AG04449 (cell line): ENCODE measurements at regions not wholly inside any gene's neighbourhood (a gene's known extent, or its start where the extent isn't known, plus 50 kb on each side); places are given as distances from the start of the nearest gene placed in this dataset.

Experiments
- CTCF ChIA-PET: fragments of 350-600 bp; formaldehyde crosslinking; extraction: SDS; loops from one replicate; lab custom pipeline; 2021; ENCODE audit warnings: antibody characterized with exemption; lab: Yijun Ruan, JAX
- POLR2A ChIA-PET: fragments of 400-600, 350-600 bp; formaldehyde crosslinking; extraction: SDS; loops from one replicate; lab custom pipeline; 2020; ENCODE audit warnings: antibody characterized with exemption, inconsistent platforms; lab: Yijun Ruan, JAX
- DNase-seq: peaks from one replicate; pipeline ENCODE4 v3.0.0-alpha.2; 2010; ENCODE audit warnings: low read depth, low spot score
- H3K4me3 ChIP-seq: 2 replicates; pipeline ENCODE4 v1.5.1; 2011; ENCODE audit warnings: low read depth, mild to moderate bottlenecking, control low read depth, low read length
- CTCF ChIP-seq: IDR thresholded peaks from one replicate; pipeline ENCODE4 v1.5.1; 2011; ENCODE audit warnings: mild to moderate bottlenecking, moderate library complexity, low read length, control low read depth, inconsistent platforms; ENCODE audit not compliant: insufficient read depth; ENCODE audit errors: missing control alignments

- CTCF ChIA-PET, result interaction anchor here (0.6 kb wide), 1 partner anchor 416 kb away, joined by 3 read pairs; no protein-coding TSS in a partner anchor
- no peak for TF ChIP-seq CTCF
- H3K4me3 ChIP-seq, result no peak overlapping the region
- POLR2A ChIA-PET, result no interaction called here
- DNase-seq, result no peak
Observed at GRCh38 chr11:79942646-79943045, 501.8 kb upstream of the TENM4 start.

DNA sequence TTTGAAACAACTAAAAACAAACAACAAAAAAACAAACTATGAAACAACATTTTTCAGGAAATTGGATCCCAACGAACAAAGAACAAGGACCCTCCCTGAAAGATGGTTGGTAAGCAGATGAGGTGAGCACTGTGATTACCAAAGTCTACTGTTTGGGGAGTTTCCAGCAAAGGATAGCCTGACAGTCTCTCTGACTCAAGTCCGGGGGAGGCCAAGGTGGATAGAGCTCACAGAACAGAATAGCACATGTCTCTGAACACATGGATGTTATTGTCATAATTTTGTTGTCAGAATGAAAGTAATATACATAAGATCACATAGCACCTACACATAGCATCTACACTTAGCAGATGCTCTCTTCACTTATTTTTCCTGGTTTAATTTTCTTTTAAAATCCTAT is 501.3 kb upstream of the TENM4 start:
- no peak for DNase-seq
- TF ChIP-seq CTCF, result no peak
- CTCF ChIA-PET, result no interaction called here
- POLR2A ChIA-PET, result no interaction called here
- no peak overlapping the region for H3K4me3 ChIP-seq

DNA sequence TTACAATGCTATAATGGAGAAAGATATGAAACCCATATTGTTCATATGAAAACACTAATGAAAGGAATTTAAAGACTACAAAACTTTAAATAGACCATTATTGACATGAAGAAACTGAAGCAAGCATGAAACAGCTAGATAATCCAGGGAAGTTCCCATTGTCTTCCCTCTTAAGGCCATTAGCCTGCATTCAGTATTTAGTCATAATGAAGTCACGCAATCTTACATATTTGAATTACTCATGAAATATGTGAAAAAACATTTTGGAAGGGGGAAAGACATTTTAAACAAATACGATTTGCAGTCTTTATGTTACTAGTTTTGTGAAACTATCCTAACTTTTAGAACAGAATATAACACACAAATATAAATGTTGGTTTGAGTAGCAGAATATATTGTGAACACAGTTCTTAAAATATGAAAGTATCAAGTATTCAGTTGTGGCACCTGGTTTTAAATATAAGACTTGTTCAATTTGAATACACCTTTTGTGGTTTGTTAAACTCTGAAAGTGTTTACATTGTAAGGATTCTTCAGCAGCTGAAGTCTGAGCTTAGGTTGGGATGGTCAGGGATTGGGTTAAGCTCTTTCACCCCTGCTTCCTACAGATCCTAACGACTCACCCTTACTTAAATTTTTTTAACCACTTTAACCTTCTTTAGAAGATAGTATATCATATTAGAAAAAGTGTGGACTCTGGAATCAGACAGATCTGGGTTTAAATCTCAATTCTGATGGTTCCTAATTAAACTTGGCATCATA is 500.3 kb upstream of the TENM4 start:
- ChIA-PET CTCF (interaction anchor here (1.0 kb wide), 1 partner anchor 215 kb away, joined by 4 read pairs; no protein-coding TSS in a partner anchor), POLR2A (no interaction called here)
- no peak for TF ChIP-seq CTCF
- no peak overlapping the region for H3K4me3 ChIP-seq
- DNase-seq, result peak; percentile 26

DNA sequence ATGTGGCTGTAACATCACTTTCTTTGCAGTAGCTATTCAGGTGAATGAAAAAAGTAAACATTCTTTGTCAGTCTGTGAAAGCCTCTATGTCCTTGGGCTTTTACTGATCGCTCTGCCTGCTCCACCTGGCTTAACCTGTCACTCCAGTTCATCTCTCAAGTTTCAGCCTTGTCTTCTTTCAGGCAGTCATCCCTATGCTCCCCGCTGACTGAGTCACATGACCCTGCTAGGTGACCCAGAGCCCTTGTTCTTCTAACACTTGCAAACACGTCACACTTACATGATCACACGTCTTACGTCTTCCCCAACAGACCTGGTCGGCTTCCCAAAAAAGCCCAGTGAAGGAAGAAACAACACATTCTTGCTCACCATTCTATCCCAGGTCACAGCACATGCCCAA is 499.3 kb upstream of the TENM4 start:
- no peak for DNase-seq
- no peak overlapping the region for H3K4me3 ChIP-seq
- CTCF ChIA-PET, result no interaction called here
- TF ChIP-seq CTCF, result no peak
- POLR2A ChIA-PET, result no interaction called here

- DNase-seq, result no peak
- ChIA-PET POLR2A (interaction anchor here (0.6 kb wide), 1 partner anchor 695 kb away, joined by 3 read pairs; no protein-coding TSS in a partner anchor), CTCF (interaction anchor here (0.8 kb wide), 1 partner anchor 9 kb away, joined by 3 read pairs; no protein-coding TSS in a partner anchor)
- H3K4me3 ChIP-seq, result no peak overlapping the region
- no peak for TF ChIP-seq CTCF
Observed at GRCh38 chr11:79939111-79939510, 498.3 kb upstream of the TENM4 start.

- no peak overlapping the region for H3K4me3 ChIP-seq
- no peak for TF ChIP-seq CTCF
- CTCF ChIA-PET, result interaction anchor here (0.8 kb wide), 1 partner anchor 25 kb away, joined by 3 read pairs; no protein-coding TSS in a partner anchor
- POLR2A ChIA-PET, result no interaction called here
- peak; percentile 7 for DNase-seq
Observed at GRCh38 chr11:79937676-79938334, 497.0 kb upstream of the TENM4 start.
